ENCODE measurements at regions not wholly inside any gene's neighbourhood (a gene's known extent, or its start where the extent isn't known, plus 50 kb on each side); places are given as distances from the start of the nearest gene placed in this dataset.
"Not testable (repeated sequence)": the region's sequence is repeated elsewhere in the genome, so short reads cannot be mapped to it uniquely, and the experiment has no call there.

DNA sequence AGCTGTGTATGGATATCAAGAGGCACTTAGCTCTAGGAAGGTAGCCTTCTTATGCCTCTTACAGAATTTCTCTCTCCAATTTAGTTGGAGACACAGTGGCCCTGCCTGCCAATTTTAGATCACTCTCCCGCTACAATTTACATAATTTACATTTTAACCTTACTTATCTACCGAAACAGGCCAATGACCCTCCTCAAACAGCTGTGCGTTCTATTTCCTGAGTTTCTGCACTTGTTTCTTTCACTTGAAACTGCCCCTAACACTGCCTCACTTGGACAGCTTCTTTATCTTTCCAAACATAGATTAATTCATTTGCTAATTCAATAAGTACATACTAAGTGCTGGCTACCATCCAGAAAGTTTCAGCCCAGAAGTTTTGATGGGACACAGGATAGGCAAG is 52.9 kb upstream of the HDDC2 start:
- no peak for DNase-seq (ENCODE audit: low read depth)

- DNase-seq (ENCODE audit: low read depth) = no peak
These were observed 55.1 kb upstream of the HDDC2 start for GRCh38 chr6:125356884-125357283.

DNA sequence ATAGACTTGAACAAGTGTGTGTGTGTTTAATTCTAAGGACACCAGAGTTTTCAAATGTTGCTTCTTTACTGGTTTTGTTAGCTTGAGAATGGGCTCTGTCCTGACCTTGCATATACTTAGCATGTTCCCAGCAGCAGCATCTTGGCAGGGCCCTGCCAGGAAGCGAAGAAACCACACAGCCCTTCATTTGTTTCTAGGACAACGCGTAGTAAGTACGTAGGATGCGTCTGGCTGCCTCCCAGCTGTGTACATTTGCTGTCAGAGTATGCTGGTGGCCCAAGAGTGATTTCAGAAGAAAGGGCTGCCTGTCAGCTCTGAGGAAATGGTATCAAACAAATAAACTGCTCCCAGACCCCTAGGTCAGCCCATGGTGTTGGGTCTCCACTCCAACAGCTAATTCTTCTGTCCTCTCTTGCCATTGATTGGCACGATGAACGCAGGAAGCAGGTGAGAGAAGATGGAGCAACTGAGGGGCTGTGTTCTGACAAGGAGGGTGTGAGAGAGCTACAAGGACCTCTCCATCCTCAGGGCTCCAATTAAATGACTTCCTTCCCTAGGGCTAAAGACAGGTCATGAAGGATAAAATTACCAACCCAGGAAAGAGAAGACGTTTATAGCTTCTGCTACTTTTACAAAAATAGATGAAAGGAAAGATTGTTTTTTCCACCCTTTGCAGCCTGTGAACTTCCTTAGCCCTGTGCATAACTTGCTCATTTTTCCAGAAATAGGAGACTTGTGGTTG is 55.9 kb upstream of the HDDC2 start:
- no peak for DNase-seq (ENCODE audit: low read depth)

DNA sequence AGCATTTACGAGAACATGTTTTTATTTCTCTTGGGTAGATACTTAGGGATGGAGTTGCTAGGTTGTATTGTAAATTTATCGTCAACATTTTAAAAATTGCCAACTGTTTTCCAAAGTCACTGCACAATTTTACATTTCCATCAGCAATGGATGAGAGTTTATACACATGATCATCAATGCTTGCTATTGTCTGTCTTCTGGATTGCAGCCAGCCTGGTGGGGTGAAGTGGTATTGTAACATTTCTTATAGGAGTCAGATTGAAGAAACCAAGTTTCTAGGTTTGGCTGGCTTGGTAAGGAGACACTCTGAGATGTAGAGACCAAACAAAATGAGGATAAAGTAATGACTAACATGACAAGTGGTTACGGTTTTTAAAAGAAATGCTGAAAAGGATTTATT is 57.1 kb upstream of the HDDC2 start:
- no peak for DNase-seq (ENCODE audit: low read depth)

DNA sequence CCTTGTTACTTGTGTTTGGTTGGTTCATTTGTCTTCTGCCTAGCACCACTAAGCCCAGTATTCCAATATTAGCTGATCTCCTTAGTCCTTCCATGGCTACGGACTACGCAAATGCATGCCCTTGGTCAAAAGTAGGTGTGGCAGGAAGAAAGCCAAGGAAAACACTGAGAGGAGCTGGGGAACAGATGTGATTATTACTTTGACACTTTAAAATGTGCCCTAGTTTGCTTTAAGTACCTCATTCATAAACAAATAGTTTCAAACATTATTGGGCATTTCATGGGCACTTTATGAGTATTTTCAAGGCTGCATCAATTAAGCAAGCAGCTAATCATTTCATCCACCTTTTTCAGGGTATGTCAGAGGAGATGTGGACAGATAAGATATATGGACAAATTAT is 60.1 kb upstream of the HDDC2 start:
- no peak for DNase-seq (ENCODE audit: low read depth)

DNA sequence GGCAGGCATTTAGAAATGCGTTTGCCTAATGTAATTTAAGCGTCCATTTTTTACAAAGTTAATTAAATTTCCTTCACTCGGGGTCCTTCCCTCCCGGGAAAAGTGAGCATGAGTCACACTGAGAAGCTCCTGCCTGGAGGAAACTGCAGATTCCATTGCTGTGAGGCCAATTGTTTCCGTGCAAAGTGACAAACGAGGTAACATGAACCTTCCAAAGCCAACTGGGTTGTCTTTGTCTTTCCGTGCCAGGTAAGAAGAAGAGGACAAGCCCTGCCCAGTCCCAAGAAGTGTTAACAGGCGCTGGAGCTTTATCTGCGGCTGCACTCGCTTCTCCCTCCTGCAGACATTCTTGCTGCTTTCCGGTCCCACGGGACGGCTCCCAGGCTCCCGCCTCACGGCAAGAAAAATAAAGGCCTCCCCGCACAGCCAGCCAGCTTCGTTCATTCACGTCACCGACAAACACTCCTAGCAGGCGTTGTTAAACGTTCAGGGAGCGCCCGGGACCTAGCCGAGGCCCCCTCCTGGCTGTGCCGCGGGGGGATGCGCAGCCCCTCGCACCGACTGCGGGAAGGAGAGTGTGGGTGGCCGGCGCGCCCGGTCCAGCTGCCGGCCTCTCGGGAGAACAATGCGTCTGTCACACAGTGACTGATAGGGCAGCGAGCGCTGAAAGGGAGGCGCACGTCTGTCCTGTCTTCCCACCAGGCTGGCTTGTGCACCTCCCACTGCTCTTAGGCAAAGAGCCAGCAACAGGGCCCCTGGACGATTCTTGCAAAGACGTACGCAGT is 61.5 kb upstream of the HDDC2 start:
- DNase-seq (ENCODE audit: low read depth) = peak; percentile 71

DNA sequence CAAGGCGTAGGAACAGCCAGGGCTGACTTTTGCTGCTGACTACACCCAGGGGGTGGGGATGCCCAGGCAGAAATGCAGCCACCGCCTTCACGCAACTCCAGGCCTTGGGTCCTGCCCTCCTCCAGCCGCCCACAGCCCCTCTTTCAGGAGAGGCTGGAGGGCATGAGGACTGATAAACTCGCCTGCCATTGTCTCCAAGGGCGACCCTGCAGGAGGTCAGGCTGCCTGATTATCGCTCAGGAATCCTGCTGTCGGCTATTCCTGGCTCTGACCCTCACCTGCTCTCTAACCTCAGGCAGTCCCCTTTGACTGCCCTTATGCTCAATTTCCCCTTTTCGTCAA is 62.0 kb upstream of the HDDC2 start:
- DNase-seq (ENCODE audit: low read depth) = no peak

GRCh38 chr6:125365230-125365629 is 63.5 kb upstream of the HDDC2 start:
- DNase-seq (ENCODE audit: low read depth) = no peak

DNA sequence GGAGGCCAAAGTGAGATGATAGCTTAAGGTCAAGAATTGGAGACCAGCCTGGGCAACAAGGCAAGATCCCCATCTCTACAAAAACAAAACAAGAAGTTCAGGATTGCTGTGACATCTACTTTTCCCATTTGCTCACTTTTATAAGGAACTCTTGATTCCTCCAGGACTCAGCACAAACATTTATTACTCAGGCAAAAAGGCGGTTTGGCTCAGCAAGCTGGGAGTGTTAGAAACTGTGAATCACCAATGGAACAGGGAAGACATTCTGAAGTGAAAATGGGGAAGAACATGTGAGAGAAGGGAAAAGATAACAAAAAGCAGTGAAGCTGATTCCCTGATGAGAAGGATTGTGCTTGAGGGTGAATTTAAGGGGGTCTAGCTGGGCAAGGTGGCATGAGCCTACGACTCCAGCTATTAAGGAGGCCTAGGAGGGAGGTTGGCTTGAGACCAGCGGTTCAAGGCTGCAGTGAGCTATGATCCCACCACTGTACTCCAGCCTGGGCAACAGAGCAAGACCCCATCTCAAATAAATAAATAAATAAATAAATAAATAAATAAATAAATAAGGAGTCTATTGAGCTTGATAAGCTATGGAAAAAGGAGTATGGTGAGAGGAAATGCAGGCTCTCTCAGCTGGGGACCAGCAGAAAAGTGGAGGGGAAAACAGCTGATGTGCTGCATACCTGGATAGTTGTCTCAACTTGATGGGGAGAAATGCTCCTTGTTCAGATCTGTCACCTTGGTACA is 65.4 kb upstream of the HDDC2 start:
- peak; percentile 7 for DNase-seq (ENCODE audit: low read depth)

- DNase-seq (ENCODE audit: low read depth) = no peak
These were observed 68.6 kb upstream of the HDDC2 start for GRCh38 chr6:125370343-125370742.

DNA sequence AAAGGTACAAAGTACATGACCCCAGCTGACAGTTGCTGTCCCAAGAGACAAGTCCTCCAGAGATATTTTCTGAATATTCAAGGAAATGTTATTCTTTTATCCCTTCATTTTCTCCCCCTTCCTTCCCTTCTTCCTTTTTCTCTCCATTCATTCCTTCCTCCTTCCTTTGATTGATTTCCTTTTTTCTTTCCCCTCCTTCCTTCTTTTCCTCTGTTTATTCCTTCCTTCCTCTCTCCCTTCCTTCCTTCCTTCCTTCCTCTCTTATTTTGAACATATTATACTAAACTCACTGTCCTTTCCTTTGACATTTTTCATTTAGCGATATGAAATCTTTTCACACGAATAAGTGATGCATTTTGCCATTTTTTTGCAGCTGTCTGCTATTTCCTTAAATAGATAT is 73.2 kb upstream of the HDDC2 start:
- no peak for DNase-seq (ENCODE audit: low read depth)

DNA sequence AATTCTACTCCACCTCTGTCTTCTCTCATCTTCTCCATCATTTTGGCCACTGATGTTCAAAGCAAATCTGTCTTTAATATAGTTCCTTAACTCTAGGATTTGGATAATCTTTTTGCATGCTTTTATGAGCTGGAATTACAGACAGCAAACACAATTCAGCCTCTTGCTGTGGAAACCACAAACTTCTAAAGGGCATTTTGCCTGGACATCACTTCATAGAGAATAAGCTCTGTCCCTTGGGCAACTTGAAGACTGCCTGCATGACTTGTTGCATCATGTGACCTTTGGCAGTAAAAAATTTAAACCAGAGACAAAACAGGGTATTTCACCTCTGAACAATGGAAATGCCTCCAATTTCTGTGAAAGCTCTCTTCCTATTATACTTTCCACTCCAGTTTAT is 74.1 kb upstream of the HDDC2 start:
- DNase-seq (ENCODE audit: low read depth) = no peak

- DNase-seq (ENCODE audit: low read depth) = no peak
These were observed 75.9 kb upstream of the HDDC2 start for GRCh38 chr6:125377621-125378020.

DNA sequence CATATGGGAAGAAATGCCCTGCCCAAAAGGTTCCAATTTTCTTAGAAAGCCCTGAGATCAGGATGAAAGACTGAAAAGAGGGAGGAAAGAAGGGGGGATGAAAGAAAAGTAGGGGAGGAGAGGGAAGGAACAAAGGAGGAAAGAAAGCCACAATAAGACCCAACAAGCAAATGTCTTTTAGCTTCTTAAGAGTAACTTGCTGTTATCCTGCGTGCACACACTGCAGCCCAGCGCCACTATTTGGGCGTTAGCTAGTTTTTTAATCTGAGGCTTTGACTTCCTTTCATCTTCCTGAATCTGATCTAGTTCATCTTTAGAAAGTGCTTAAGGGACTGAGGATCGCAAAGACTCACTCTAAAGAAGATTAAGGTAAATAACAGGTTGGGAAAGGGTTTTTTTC is 77.4 kb upstream of the HDDC2 start:
- DNase-seq (ENCODE audit: low read depth) = no peak

- DNase-seq (ENCODE audit: low read depth) = no peak
These were observed 78.7 kb upstream of the HDDC2 start for GRCh38 chr6:125380474-125380873.

GRCh38 chr6:125386337-125386736 is 84.6 kb upstream of the HDDC2 start:
- not testable (repeated sequence) for DNase-seq (ENCODE audit: low read depth)

DNA sequence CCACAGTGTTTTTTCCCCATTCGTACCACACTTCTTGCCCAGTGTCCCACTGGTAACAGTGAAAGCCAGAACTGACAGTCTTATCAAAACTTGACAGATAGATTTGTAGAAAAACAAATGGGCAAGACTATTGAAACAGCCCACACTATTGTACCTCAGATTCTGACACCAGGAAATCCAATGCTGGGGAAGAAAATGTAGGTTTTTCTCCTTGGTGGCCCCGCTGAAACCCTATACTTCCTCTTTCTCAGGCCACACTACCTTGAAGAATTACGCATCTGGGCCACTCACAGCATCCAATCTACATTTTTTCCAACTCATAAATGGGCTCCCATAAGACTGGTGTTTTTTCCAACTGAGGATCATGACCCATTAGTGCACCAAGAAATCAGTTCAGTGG is 90.9 kb upstream of the HDDC2 start:
- no peak for DNase-seq (ENCODE audit: low read depth)

GRCh38 chr6:125393449-125393858 is 91.7 kb upstream of the HDDC2 start:
- peak; percentile 7 for DNase-seq (ENCODE audit: low read depth)

DNA sequence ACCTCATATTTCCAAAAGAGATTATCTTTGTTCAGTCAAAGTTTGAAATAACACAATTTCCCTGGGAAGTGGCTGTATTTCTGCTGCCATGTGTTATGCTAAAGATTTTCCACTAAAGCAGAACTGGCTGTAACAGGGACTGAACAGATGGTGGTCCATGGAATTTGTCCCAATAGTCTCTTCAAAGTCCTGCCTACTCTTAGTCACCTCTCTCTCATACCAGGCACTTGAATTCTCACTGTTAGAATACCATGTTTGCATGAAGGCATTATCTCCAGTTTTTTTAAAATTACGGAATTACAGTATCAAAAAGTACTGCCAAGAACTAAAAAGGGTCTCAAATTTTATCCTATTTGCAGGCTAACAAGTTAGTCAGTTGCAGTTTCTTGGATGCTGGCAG is 105.0 kb upstream of the HDDC2 start:
- no peak for DNase-seq (ENCODE audit: low read depth)

DNA sequence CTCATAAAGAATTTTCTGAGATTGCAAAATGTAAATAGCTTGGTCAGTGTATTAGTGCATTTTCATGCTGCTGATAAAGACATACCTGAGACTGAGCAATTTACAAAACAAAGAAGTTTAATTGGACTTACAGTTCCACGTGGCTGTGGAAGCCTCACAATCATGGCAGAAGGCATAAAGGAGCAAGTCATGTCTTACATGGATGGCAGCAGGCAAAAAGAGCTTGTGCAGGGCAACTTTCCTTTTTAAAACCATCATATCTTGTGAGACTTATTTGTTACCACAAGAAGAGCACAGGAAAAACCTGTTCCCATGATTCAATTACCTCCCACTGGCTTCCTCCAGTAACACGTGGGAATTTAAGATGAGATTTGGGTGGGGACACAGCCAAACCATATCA is 112.7 kb upstream of the HDDC2 start:
- DNase-seq (ENCODE audit: low read depth) = no peak

DNA sequence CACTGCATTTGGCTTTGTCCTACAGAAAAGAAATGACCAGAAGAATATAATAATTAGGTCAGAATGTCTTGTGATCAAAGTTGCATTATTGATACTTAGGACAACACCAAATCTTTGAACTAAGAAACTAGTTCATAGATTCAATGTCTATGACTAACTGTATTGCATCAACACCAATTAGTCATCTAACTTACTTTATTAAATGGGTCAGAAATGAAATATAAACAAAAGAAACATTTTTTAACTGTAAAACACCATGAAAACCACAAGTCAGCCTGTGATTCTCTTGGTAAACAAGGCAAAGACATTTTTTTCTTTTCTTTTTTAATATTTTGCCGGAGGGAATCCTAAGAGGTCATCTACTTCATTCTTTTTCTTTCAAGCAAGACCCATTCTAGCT is 114.1 kb upstream of the HDDC2 start:
- DNase-seq (ENCODE audit: low read depth) = peak; percentile 20

- peak; percentile 41 for DNase-seq (ENCODE audit: low read depth)
These were observed 120.1 kb upstream of the HDDC2 start for GRCh38 chr6:125421836-125422235.

- DNase-seq (ENCODE audit: low read depth) = no peak
These were observed 121.3 kb upstream of the HDDC2 start for GRCh38 chr6:125423047-125423446.

Measured in M059J (cell line).